LNCaP clone FGC (cell line): ENCODE measurements at regions not wholly inside any gene's neighbourhood (a gene's known extent, or its start where the extent isn't known, plus 50 kb on each side); places are given as distances from the start of the nearest gene placed in this dataset.

Experiments
- DNase-seq: peaks from one replicate; pipeline ENCODE4 v3.0.0-alpha.2; 2011; ENCODE audit warnings: low read depth
- H3K4me3 ChIP-seq: 2 replicates; pipeline ENCODE4 v1.5.1; 2011; ENCODE audit warnings: mild to moderate bottlenecking, low read depth, low read length, control low read depth
- CTCF ChIP-seq: IDR thresholded peaks from 2 replicates; pipeline ENCODE4 v1.5.1; 2012; ENCODE audit warnings: mild to moderate bottlenecking; ENCODE audit not compliant: control insufficient read depth, insufficient read depth; ENCODE audit errors: extremely low read depth

GRCh38 chr1:195618287-195618686, 990.0 kb downstream of the KCNT2 start:
- no peak for TF ChIP-seq CTCF
- no peak overlapping the region for H3K4me3 ChIP-seq
- no peak for DNase-seq

- H3K4me3 ChIP-seq: no peak overlapping the region
- TF ChIP-seq CTCF: no peak
- no peak for DNase-seq
Observed at GRCh38 chr1:195617106-195617505, 991.1 kb downstream of the KCNT2 start.

GRCh38 chr1:195608883-195609282, 999.4 kb downstream of the KCNT2 start:
- TF ChIP-seq CTCF: 0 out of 2 replicates have a peak, but pooled peaks have one; percentile 14
- H3K4me3 ChIP-seq: no peak overlapping the region
- DNase-seq: no peak

- H3K4me3 ChIP-seq: no peak overlapping the region
- DNase-seq: no peak
- TF ChIP-seq CTCF: no peak
Observed at GRCh38 chr1:195606483-195606882, 1001.8 kb downstream of the KCNT2 start.

GRCh38 chr1:195604287-195604686, 1004.0 kb downstream of the KCNT2 start:
- DNase-seq: no peak
- TF ChIP-seq CTCF: no peak

GRCh38 chr1:195597891-195598290, 1010.3 kb downstream of the KCNT2 start:
- TF ChIP-seq CTCF: no peak
- H3K4me3 ChIP-seq: no peak overlapping the region
- no peak for DNase-seq

More at GRCh38 chr1:195604287-195604686, 1004.0 kb downstream of the KCNT2 start:
- no peak overlapping the region for H3K4me3 ChIP-seq

GRCh38 chr1:195594773-195595172, 1013.5 kb downstream of the KCNT2 start:
- TF ChIP-seq CTCF: no peak
- no peak for DNase-seq
- no peak overlapping the region for H3K4me3 ChIP-seq
